Liver (tissue), 8 donors: ENCODE measurements at regions not wholly inside any gene's neighbourhood (a gene's known extent, or its start where the extent isn't known, plus 50 kb on each side); places are given as distances from the start of the nearest gene placed in this dataset.

Experiments
- DNase-seq: peaks from one replicate; pipeline ENCODE4 v3.0.0-alpha.2; 2017; ENCODE audit warnings: low spot score
- H3K27ac ChIP-seq, 2 donors: one replicate each; pipeline ENCODE4 v1.7.0; 2013; ENCODE audit warnings: inconsistent platforms in 2 of 2, low read length in 2 of 2, control low read depth in 1 of 2, low read depth in 1 of 2, mild to moderate bottlenecking in 1 of 2
- H3K27me3 ChIP-seq, 4 donors: one replicate each; pipeline versions ENCODE4 v1.6.1 to v1.7.0; 2013; ENCODE audit warnings: low read length in 3 of 4, inconsistent platforms in 1 of 4, mild to moderate bottlenecking in 1 of 4, moderate library complexity in 1 of 4; ENCODE audit not compliant: control insufficient read depth in 4 of 4, insufficient read depth in 4 of 4
- H3K36me3 ChIP-seq, 4 donors: one replicate each; pipeline versions ENCODE4 v1.6.1 to v1.7.0; 2013; ENCODE audit warnings: low read length in 3 of 4, mild to moderate bottlenecking in 3 of 4, low read depth in 1 of 4, moderate library complexity in 1 of 4; ENCODE audit not compliant: control insufficient read depth in 4 of 4, insufficient read depth in 3 of 4
- H3K4me1 ChIP-seq, 4 donors: one replicate each; pipeline versions ENCODE4 v1.6.1 to v1.7.0; 2013; ENCODE audit warnings: low read length in 3 of 4, mild to moderate bottlenecking in 3 of 4, moderate library complexity in 1 of 4; ENCODE audit not compliant: control insufficient read depth in 4 of 4, insufficient read depth in 4 of 4
- H3K4me3 ChIP-seq, 3 donors: one replicate each; pipeline versions ENCODE4 v1.6.1 to v1.7.0; 2013; ENCODE audit warnings: low read length in 3 of 3, control low read depth in 1 of 3, low read depth in 1 of 3, mild to moderate bottlenecking in 1 of 3
- H3K9ac ChIP-seq, 2 donors: one replicate each; pipeline ENCODE4 v1.7.0; 2013; ENCODE audit warnings: low read length in 2 of 2, mild to moderate bottlenecking in 2 of 2, moderate library complexity in 2 of 2, control low read depth in 1 of 2, low read depth in 1 of 2
- H3K9me3 ChIP-seq, 4 donors: one replicate each; pipeline versions ENCODE4 v1.6.1 to v1.7.0; 2013; ENCODE audit warnings: low read length in 3 of 4; ENCODE audit not compliant: control insufficient read depth in 4 of 4
- EGR1 ChIP-seq, 2 donors: IDR thresholded peaks; 2 replicates each; pipeline ENCODE4 v1.6.1; 2016 to 2018; ENCODE audit warnings: antibody characterized with exemption in 2 of 2, low read depth in 2 of 2
- FOXA2 ChIP-seq: IDR thresholded peaks from 2 replicates; pipeline ENCODE4 v1.6.1; 2016; ENCODE audit warnings: antibody characterized with exemption
- GABPA ChIP-seq, 2 donors: IDR thresholded peaks in 1 of 2; conservative IDR thresholded peaks in 1 of 2; 2 replicates each; pipeline ENCODE4 v1.6.1; 2016; ENCODE audit warnings: antibody characterized with exemption in 2 of 2, mild to moderate bottlenecking in 1 of 2, moderate library complexity in 1 of 2
- HNF4G ChIP-seq: IDR thresholded peaks from 2 replicates; pipeline ENCODE4 v1.6.1; 2016; ENCODE audit warnings: antibody characterized with exemption
- SP1 ChIP-seq: IDR thresholded peaks from 2 replicates; pipeline ENCODE4 v1.6.1; 2018; ENCODE audit warnings: antibody characterized with exemption, mild to moderate bottlenecking
- YY1 ChIP-seq: IDR thresholded peaks from 2 replicates; pipeline ENCODE4 v1.6.1; 2016; ENCODE audit warnings: antibody characterized with exemption, mild to moderate bottlenecking
- WGBS: extraction: QIAGEN DNeasy Blood & Tissue Kit; methylation state at CpG from one replicate; pipeline ENCODE4 v1.1.7; 2013; 5-methylcytosine and 5-hydroxymethylcytosine counted together
- TF ChIP-seq, protein P1 (sequence below): IDR thresholded peaks from 2 replicates; pipeline ENCODE4 v1.6.1; 2016; ENCODE audit warnings: antibody characterized with exemption
- TF ChIP-seq, protein P2 (sequence below): IDR thresholded peaks from 2 replicates; pipeline ENCODE4 v1.6.1; 2016; ENCODE audit warnings: antibody characterized with exemption, mild to moderate bottlenecking
- TF ChIP-seq, protein P3 (sequence below): IDR thresholded peaks from 2 replicates; pipeline ENCODE4 v1.6.1; 2016; ENCODE audit warnings: antibody characterized with exemption
- TF ChIP-seq, protein P4 (sequence below): fragments of 150-350 bp; IDR thresholded peaks from 2 replicates; pipeline ENCODE4 v1.5.1; 2017; ENCODE audit warnings: improper control_type of control experiment, low read depth, low read length; ENCODE audit not compliant: missing input control
- donor health status: healthy.
- donor health status: healthy.
- donor health status: healthy.
- donor health status: healthy.
- donor health status: healthy.

DNA sequence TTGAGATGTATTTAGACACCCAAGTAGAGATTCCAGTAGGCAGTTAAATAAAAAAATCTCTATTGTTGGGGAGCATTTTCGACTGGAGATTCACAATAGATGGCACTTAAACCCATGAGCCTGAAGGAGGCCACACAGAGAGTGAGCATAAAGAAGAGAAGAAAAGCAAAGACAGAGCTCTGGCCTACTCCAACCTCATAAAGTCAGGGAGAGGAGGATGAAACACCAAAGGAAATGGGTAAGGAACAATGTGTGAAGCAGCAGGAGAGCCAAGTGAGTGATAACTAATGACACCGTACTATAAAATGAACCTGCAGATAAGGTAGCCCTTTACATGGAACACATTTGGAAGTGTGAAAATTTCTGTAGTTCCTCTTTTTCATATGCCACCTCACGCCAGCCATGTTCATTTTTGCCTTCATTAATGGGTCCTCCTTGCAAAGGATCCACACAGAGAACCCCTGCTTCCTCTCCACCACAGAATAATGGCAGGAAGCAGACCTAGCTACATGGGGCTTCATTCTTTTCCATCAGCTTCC lies 150.0 kb upstream of the SYT10 start:
- H3K36me3 ChIP-seq, result no peaks in the 10 kb centered on the region
- no peaks in the 10 kb centered on the region for H3K4me1 ChIP-seq
- no peaks in the 10 kb centered on the region for H3K27me3 ChIP-seq
- H3K27ac ChIP-seq, result no peak overlapping the region
- no peak for DNase-seq
- TF ChIP-seq FOXA2 (no peak), SP1 (no peak)
- 44% methylated on average over 3 of the region's 3 CpGs for WGBS
- H3K9me3 ChIP-seq, result peaks cover 0 to 1% (median 0%) of the 10 kb centered on the region in 4 donors
- H3K9ac ChIP-seq, result no peak overlapping the region
- H3K4me3 ChIP-seq, result no peak overlapping the region

- no peaks in the 10 kb centered on the region for H3K4me1 ChIP-seq
- H3K9ac ChIP-seq, result no peak overlapping the region
- 61% methylated on average over 1 of the region's 1 CpG for WGBS
- H3K36me3 ChIP-seq, result no peaks in the 10 kb centered on the region
- H3K4me3 ChIP-seq, result no peak overlapping the region
- no peak overlapping the region for H3K27ac ChIP-seq
- peaks cover 0 to 1% (median 0%) of the 10 kb centered on the region in 4 donors for H3K9me3 ChIP-seq
- TF ChIP-seq, protein P1, sequence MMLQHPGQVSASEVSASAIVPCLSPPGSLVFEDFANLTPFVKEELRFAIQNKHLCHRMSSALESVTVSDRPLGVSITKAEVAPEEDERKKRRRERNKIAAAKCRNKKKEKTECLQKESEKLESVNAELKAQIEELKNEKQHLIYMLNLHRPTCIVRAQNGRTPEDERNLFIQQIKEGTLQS, result no peak
- TF ChIP-seq YY1 (no peak), FOXA2 (no peak), GABPA (IDR thresholded peaks at IDR 0.05 in 1 of 2, conservative IDR thresholded peaks at IDR 0.05 in 1 of 2) (no peak), HNF4G (no peak)
- TF ChIP-seq, protein P2, sequence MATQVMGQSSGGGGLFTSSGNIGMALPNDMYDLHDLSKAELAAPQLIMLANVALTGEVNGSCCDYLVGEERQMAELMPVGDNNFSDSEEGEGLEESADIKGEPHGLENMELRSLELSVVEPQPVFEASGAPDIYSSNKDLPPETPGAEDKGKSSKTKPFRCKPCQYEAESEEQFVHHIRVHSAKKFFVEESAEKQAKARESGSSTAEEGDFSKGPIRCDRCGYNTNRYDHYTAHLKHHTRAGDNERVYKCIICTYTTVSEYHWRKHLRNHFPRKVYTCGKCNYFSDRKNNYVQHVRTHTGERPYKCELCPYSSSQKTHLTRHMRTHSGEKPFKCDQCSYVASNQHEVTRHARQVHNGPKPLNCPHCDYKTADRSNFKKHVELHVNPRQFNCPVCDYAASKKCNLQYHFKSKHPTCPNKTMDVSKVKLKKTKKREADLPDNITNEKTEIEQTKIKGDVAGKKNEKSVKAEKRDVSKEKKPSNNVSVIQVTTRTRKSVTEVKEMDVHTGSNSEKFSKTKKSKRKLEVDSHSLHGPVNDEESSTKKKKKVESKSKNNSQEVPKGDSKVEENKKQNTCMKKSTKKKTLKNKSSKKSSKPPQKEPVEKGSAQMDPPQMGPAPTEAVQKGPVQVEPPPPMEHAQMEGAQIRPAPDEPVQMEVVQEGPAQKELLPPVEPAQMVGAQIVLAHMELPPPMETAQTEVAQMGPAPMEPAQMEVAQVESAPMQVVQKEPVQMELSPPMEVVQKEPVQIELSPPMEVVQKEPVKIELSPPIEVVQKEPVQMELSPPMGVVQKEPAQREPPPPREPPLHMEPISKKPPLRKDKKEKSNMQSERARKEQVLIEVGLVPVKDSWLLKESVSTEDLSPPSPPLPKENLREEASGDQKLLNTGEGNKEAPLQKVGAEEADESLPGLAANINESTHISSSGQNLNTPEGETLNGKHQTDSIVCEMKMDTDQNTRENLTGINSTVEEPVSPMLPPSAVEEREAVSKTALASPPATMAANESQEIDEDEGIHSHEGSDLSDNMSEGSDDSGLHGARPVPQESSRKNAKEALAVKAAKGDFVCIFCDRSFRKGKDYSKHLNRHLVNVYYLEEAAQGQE, result no peak
- no peak for DNase-seq
- no peaks in the 10 kb centered on the region for H3K27me3 ChIP-seq
Observed at GRCh38 chr12:33593753-33594152, 154.1 kb upstream of the SYT10 start.

GRCh38 chr12:33596061-33596460 lies 156.4 kb upstream of the SYT10 start:
- TF ChIP-seq, protein P3, sequence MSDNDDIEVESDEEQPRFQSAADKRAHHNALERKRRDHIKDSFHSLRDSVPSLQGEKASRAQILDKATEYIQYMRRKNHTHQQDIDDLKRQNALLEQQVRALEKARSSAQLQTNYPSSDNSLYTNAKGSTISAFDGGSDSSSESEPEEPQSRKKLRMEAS, result no peak
- no peak for TF ChIP-seq SP1
- TF ChIP-seq, protein P4, sequence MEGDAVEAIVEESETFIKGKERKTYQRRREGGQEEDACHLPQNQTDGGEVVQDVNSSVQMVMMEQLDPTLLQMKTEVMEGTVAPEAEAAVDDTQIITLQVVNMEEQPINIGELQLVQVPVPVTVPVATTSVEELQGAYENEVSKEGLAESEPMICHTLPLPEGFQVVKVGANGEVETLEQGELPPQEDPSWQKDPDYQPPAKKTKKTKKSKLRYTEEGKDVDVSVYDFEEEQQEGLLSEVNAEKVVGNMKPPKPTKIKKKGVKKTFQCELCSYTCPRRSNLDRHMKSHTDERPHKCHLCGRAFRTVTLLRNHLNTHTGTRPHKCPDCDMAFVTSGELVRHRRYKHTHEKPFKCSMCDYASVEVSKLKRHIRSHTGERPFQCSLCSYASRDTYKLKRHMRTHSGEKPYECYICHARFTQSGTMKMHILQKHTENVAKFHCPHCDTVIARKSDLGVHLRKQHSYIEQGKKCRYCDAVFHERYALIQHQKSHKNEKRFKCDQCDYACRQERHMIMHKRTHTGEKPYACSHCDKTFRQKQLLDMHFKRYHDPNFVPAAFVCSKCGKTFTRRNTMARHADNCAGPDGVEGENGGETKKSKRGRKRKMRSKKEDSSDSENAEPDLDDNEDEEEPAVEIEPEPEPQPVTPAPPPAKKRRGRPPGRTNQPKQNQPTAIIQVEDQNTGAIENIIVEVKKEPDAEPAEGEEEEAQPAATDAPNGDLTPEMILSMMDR, result no peak
- no peak for TF ChIP-seq EGR1 (IDR thresholded peaks at IDR 0.05; ENCODE audit: low read depth in 2 of 2)
- H3K4me1 ChIP-seq, result no peaks in the 10 kb centered on the region
- DNase-seq, result no peak
- peaks cover 0 to 1% (median 0%) of the 10 kb centered on the region in 4 donors for H3K9me3 ChIP-seq
- WGBS, result 30% methylated on average over 1 of the region's 1 CpG
- no peaks in the 10 kb centered on the region for H3K27me3 ChIP-seq
- no peaks in the 10 kb centered on the region for H3K36me3 ChIP-seq
- H3K9ac ChIP-seq, result no peak overlapping the region
- no peak overlapping the region for H3K4me3 ChIP-seq
- no peak overlapping the region for H3K27ac ChIP-seq
